ENCODE measurements at regions not wholly inside any gene's neighbourhood (a gene's known extent, or its start where the extent isn't known, plus 50 kb on each side); places are given as distances from the start of the nearest gene placed in this dataset.
A peak's percentile ranks its signal among the peaks of the same experiment; 100 is the strongest.

- no peaks in the 10 kb centered on the region for H3K4me1 Mint-ChIP-seq (ENCODE audit: unreplicated experiment)
- no peak for TF ChIP-seq CTCF (conservative IDR thresholded peaks at IDR 0.05)
- no peak for DNase-seq (ENCODE audit: extremely low spot score, unreplicated experiment)
- no peak overlapping the region for H3K27ac Mint-ChIP-seq
- no peak overlapping the region for H3K4me3 Mint-ChIP-seq
- no peaks in the 10 kb centered on the region for H3K9me3 Mint-ChIP-seq
- no peaks in the 10 kb centered on the region for H3K36me3 Mint-ChIP-seq
- peaks cover 15% of the 10 kb centered on the region for H3K27me3 Mint-ChIP-seq
These were observed 56.7 kb upstream of the C1QTNF9B start for GRCh38 chr13:23953860-23954512.

GRCh38 chr13:23955064-23955463, 57.8 kb upstream of the C1QTNF9B start:
- no peaks in the 10 kb centered on the region for H3K4me1 Mint-ChIP-seq (ENCODE audit: unreplicated experiment)
- DNase-seq (ENCODE audit: extremely low spot score, unreplicated experiment): no peak
- TF ChIP-seq CTCF (conservative IDR thresholded peaks at IDR 0.05): no peak
- H3K27ac Mint-ChIP-seq: no peak overlapping the region
- no peaks in the 10 kb centered on the region for H3K36me3 Mint-ChIP-seq
- no peaks in the 10 kb centered on the region for H3K9me3 Mint-ChIP-seq
- H3K27me3 Mint-ChIP-seq: peaks cover 15% of the 10 kb centered on the region
- H3K4me3 Mint-ChIP-seq: no peak overlapping the region

GRCh38 chr13:23956106-23956505, 58.8 kb upstream of the C1QTNF9B start:
- H3K9me3 Mint-ChIP-seq: no peaks in the 10 kb centered on the region
- DNase-seq (ENCODE audit: extremely low spot score, unreplicated experiment): no peak
- H3K27me3 Mint-ChIP-seq: peaks cover 19% of the 10 kb centered on the region
- peaks cover 3% of the 10 kb centered on the region for H3K4me1 Mint-ChIP-seq (ENCODE audit: unreplicated experiment)
- H3K36me3 Mint-ChIP-seq: no peaks in the 10 kb centered on the region
- no peak overlapping the region for H3K4me3 Mint-ChIP-seq
- TF ChIP-seq CTCF (conservative IDR thresholded peaks at IDR 0.05): no peak
- peak overlapping the region; percentile 79 for H3K27ac Mint-ChIP-seq

GRCh38 chr13:23957981-23958380, 60.7 kb upstream of the C1QTNF9B start:
- H3K27ac Mint-ChIP-seq: no peak overlapping the region
- no peak for DNase-seq (ENCODE audit: extremely low spot score, unreplicated experiment)
- TF ChIP-seq CTCF (conservative IDR thresholded peaks at IDR 0.05): no peak
- no peaks in the 10 kb centered on the region for H3K36me3 Mint-ChIP-seq
- H3K9me3 Mint-ChIP-seq: no peaks in the 10 kb centered on the region
- no peak overlapping the region for H3K4me3 Mint-ChIP-seq
- H3K4me1 Mint-ChIP-seq (ENCODE audit: unreplicated experiment): peaks cover 3% of the 10 kb centered on the region
- H3K27me3 Mint-ChIP-seq: peaks cover 19% of the 10 kb centered on the region

- H3K27ac Mint-ChIP-seq: no peak overlapping the region
- H3K4me3 Mint-ChIP-seq: no peak overlapping the region
- peaks cover 19% of the 10 kb centered on the region for H3K27me3 Mint-ChIP-seq
- no peaks in the 10 kb centered on the region for H3K9me3 Mint-ChIP-seq
- no peak for DNase-seq (ENCODE audit: extremely low spot score, unreplicated experiment)
- peaks cover 3% of the 10 kb centered on the region for H3K4me1 Mint-ChIP-seq (ENCODE audit: unreplicated experiment)
- H3K36me3 Mint-ChIP-seq: no peaks in the 10 kb centered on the region
- no peak for TF ChIP-seq CTCF (conservative IDR thresholded peaks at IDR 0.05)
These were observed 62.0 kb upstream of the C1QTNF9B start for GRCh38 chr13:23959231-23959862.

Measured in type B pancreatic cell (in vitro differentiated cells).